SU-DHL-6 (cell line): ENCODE measurements at regions not wholly inside any gene's neighbourhood (a gene's known extent, or its start where the extent isn't known, plus 50 kb on each side); places are given as distances from the start of the nearest gene placed in this dataset.

Experiments used
- CTCF ChIP-seq: fragments of 200-600 bp; sonication (generic); IDR thresholded peaks from one replicate; pipeline ENCODE4 v1.5.1; 2017; ENCODE audit warnings: antibody characterized with exemption, mild to moderate bottlenecking, low read length, moderate library complexity; ENCODE audit not compliant: insufficient read depth, poor library complexity, severe bottlenecking
- EZH2phosphoT487 ChIP-seq: fragments of 200-600 bp; sonication (generic), shearing (Covaris generic); conservative IDR thresholded peaks from 2 replicates; pipeline ENCODE4 v1.6.1; 2018; ENCODE audit warnings: mild to moderate bottlenecking, antibody characterized with exemption, low read length, moderate library complexity, mixed read lengths

GRCh38 chr1:69433073-69433472, 134.6 kb upstream of the LRRC7 start:
- TF ChIP-seq CTCF (no peak), EZH2phosphoT487 (no peak)
